ENCODE measurements at regions not wholly inside any gene's neighbourhood (a gene's known extent, or its start where the extent isn't known, plus 50 kb on each side); places are given as distances from the start of the nearest gene placed in this dataset.

- no peak for DNase-seq
- WGBS, 5 donors: 32 to 43% (median 36%) methylated on average over 5 of the region's 5 CpGs
Observed at GRCh38 chr15:77702211-77702957, 69.7 kb upstream of the LINGO1 start.

GRCh38 chr15:77698481-77698880 lies 65.8 kb upstream of the LINGO1 start:
- intact Hi-C loops (cut with DNase I; ENCODE audit: low total_unique reads): no loop called here
- TF ChIP-seq POLR2AphosphoS5 (IDR thresholded peaks at IDR 0.05): no peak
- TF ChIP-seq CTCF (IDR thresholded peaks at IDR 0.05 in 8 of 11, conservative IDR thresholded peaks at IDR 0.05 in 3 of 11): no peak
- TF ChIP-seq POLR2A (IDR thresholded peaks at IDR 0.05): no peak
- Histone ChIP-seq H3K36me3 (no peaks in the 10 kb centered on the region), H3K27ac (no peak overlapping the region), H3K4me1 (peaks cover 0 to 21% (median 4%) of the 10 kb centered on the region in 6 donors), H3K27me3 (replicated peaks in 1 of 7) (peaks cover 0 to 48% (median 0%) of the 10 kb centered on the region in 7 donors), H3K9me3 (no peaks in the 10 kb centered on the region), H3K4me3 (no peak overlapping the region)
- DNase-seq: no peak
- WGBS, 5 donors: 61 to 71% (median 69%) methylated on average over 10 of the region's 10 CpGs

More at GRCh38 chr15:77702211-77702957, 69.7 kb upstream of the LINGO1 start:
- intact Hi-C loops (cut with DNase I; ENCODE audit: low total_unique reads): no loop called here
- H3K36me3 ChIP-seq: no peaks in the 10 kb centered on the region
- TF ChIP-seq POLR2AphosphoS5 (IDR thresholded peaks at IDR 0.05): no peak
- no peaks in the 10 kb centered on the region for H3K4me1 ChIP-seq
- peaks cover 0 to 34% (median 0%) of the 10 kb centered on the region in 7 donors for H3K27me3 ChIP-seq (replicated peaks in 1 of 7)
- no peaks in the 10 kb centered on the region for H3K9me3 ChIP-seq
- no peak overlapping the region for H3K27ac ChIP-seq
- H3K4me3 ChIP-seq: no peak overlapping the region

GRCh38 chr15:77697893-77698292 lies 65.2 kb upstream of the LINGO1 start:
- WGBS, 5 donors: 46 to 67% (median 54%) methylated on average over 7 of the region's 7 CpGs
- TF ChIP-seq POLR2AphosphoS5 (IDR thresholded peaks at IDR 0.05) (no peak), POLR2A (IDR thresholded peaks at IDR 0.05) (no peak), CTCF (IDR thresholded peaks at IDR 0.05 in 8 of 11, conservative IDR thresholded peaks at IDR 0.05 in 3 of 11) (no peak)
- no peak for DNase-seq
- Histone ChIP-seq H3K4me1 (peaks cover 0 to 21% (median 4%) of the 10 kb centered on the region in 6 donors), H3K4me3 (no peak overlapping the region), H3K27me3 (replicated peaks in 1 of 7) (peaks cover 0 to 54% (median 0%) of the 10 kb centered on the region in 7 donors), H3K36me3 (no peaks in the 10 kb centered on the region), H3K27ac (no peak overlapping the region), H3K9me3 (no peaks in the 10 kb centered on the region)
- intact Hi-C loops (cut with DNase I; ENCODE audit: low total_unique reads): no loop called here

GRCh38 chr15:77696871-77697270 lies 64.2 kb upstream of the LINGO1 start:
- no peak for DNase-seq
- Histone ChIP-seq H3K4me3 (no peak overlapping the region), H3K27ac (no peak overlapping the region), H3K9me3 (no peaks in the 10 kb centered on the region), H3K4me1 (peaks cover 0 to 21% (median 4%) of the 10 kb centered on the region in 6 donors), H3K36me3 (no peaks in the 10 kb centered on the region), H3K27me3 (replicated peaks in 1 of 7) (peaks cover 0 to 64% (median 0%) of the 10 kb centered on the region in 7 donors)
- intact Hi-C loops (cut with DNase I; ENCODE audit: low total_unique reads): no loop called here
- TF ChIP-seq POLR2A (IDR thresholded peaks at IDR 0.05) (no peak), CTCF (IDR thresholded peaks at IDR 0.05 in 8 of 11, conservative IDR thresholded peaks at IDR 0.05 in 3 of 11) (no peak), POLR2AphosphoS5 (IDR thresholded peaks at IDR 0.05) (no peak)
- 65 to 81% (median 75%) methylated on average over 8 of the region's 8 CpGs for WGBS, 5 donors
